GM19035 (cell line): ENCODE measurements at regions not wholly inside any gene's neighbourhood (a gene's known extent, or its start where the extent isn't known, plus 50 kb on each side); places are given as distances from the start of the nearest gene placed in this dataset.
"Not testable (repeated sequence)": the region's sequence is repeated elsewhere in the genome, so short reads cannot be mapped to it uniquely, and the experiment has no call there.

ENCODE experiments used
- ATAC-seq: cut with Tn5 transposase; IDR thresholded peaks from one replicate; pipeline ENCODE4 v1.9.1; 2021; ENCODE audit not compliant: unreplicated experiment

DNA sequence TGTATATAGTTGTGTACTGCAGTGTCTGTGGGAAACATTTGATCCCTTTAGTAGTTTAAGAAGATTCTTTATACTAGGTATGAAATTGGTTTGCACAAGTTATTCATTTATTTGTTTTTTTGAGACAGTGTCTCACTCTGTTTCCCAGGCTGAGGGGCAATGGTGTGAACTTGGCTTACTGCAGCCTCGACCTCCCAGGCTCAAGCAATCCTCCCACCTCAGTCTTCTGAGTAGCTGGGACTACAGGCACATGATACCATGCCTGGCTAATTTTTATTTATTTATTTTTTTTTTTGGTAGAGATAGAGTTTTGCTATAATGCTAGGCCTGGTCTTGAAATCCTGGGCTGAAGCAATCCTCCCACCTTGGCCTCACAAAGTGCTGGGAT lies 209.4 kb downstream of the RASSF9 start:
- no peak for ATAC-seq

- no peak for ATAC-seq
Measured at GRCh38 chr12:85627584-85627983, 208.6 kb downstream of the RASSF9 start.

DNA sequence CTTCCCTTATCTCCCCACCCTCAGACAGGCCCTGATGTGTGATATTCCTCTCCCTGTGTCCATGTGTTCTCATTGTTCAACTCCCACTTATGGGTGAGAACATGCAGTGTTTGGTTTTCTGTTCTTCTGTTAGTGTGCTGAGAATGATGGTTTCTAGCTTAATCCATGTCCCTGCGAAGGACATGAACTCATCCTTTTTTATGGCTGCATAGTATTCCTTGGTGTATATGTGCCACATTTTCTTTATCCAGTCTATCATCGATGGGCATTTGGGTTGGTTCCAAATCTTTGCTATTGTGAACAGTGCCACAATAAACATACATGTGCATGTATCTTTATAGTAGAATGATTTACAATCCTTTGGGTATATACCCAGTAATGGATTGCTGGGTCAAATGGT lies 207.6 kb downstream of the RASSF9 start:
- not testable (repeated sequence) for ATAC-seq

GRCh38 chr12:85630851-85631250 lies 205.4 kb downstream of the RASSF9 start:
- ATAC-seq, result no peak

- ATAC-seq, result no peak
Measured at GRCh38 chr12:85632390-85632789, 203.8 kb downstream of the RASSF9 start.

DNA sequence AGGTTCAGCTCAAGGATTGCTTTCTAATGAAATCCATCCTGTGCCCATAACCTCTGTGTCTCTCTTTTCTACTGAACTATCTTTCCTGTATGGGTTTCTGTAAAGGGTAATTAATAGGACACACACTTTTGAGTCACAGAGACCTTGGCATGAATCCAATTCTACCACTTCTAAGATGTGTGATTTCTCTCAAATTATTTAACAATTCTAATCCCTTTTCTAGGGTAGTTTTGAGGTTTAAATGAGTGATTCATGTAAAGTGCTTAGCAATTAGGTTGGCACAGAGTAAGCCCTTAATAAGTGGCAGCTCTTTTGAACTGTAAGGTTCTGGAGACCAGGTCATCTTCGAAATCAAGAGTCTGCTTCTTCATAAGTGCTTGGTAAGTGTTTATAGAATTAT lies 202.7 kb downstream of the RASSF9 start:
- ATAC-seq, result no peak

GRCh38 chr12:85639834-85640233 lies 196.4 kb downstream of the RASSF9 start:
- no peak for ATAC-seq

DNA sequence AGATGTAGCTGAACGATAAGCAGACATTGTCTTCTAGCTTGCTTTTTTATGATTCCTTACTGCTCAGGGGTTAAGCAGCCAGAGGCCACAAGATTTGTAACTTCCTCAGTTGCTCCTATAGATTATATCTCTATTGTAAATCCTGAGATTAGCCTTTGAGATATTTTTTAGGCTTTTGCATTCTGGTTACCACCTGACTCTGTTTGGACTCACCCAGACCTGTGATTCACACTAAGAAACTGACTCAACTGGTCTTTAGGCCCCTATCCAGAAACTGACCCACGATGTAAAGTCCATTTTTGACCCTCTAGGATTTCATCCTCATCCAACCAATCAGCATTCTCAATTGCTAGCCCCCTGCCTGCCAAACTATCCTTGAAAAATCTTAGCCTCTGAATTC lies 194.4 kb downstream of the RASSF9 start:
- ATAC-seq, result no peak

GRCh38 chr12:85642288-85642687 lies 193.9 kb downstream of the RASSF9 start:
- ATAC-seq, result no peak

DNA sequence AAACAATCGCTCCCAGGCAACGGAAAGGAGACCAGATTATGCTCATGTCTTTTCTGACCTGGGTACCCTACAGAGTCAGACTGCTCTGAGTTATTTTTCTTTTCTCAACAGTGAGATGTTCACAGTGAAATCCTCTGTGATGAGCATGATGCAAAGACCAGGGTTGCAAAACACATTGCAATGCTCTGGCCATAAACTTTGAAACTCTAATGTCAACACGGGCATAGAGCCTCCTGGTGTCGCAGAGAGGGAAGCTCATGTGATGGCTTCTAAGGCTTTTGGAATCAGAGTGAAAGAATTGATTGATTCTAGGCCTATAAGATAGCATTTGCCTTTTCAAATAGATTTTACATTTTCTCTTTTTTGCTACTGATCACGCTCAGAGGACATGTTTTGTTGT lies 193.4 kb downstream of the RASSF9 start:
- ATAC-seq, result no peak

GRCh38 chr12:85644508-85644907 lies 191.7 kb downstream of the RASSF9 start:
- ATAC-seq, result no peak

DNA sequence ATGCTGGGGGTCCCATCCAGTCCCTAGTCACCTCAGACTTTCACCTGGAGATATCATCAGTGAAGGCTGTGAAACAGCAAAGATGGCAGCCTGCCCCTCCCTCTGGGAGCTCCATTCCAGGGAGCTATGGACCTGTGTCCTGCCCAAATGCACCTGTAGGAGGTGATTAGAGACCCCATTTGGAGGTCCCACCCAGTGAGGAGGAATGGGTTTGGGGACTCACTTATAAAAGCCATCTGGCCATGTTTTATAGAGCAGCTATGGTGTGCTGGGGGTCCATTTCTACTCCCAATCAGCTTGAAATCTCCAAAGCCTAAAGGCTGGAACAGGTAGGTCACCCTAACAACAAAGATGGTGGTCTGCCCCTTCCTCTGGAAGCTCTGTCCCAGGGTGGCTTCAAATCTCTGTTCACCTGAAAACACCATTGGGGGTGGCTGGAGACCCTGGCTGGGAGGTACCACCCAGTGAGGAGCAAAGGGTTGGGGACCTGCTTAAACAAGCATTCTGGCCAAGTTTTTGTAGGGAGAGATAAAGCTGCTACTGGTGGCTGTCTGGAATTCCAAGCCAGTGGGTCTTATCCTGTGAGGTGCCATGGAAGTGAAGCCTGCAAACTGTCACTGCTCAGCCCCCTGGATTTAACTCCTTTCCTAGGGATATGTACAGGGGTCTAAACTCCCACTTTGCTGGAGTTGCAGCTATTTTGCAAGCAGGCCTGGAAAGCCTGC lies 182.3 kb downstream of the RASSF9 start:
- no peak for ATAC-seq

DNA sequence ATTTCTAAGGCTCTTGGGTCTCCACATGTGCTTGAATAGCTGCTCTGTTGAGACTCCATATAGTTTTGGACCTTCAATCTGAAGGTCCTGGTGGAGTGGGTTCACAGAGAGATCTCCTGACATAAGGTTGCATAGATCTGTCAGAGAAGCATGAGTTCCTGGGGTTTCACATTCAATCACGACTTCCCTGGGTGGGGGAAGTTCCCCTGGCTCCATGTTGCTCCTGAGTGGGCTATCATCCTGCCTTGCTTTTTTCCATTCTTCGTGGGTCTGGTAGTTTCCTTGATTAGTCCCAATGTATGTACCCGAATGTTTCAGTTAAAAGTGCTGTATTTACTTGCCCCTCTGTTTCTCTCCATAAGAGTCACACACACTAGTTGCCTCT lies 181.8 kb downstream of the RASSF9 start:
- ATAC-seq, result no peak

GRCh38 chr12:85656561-85656960 lies 179.6 kb downstream of the RASSF9 start:
- ATAC-seq, result no peak

- ATAC-seq, result no peak
Measured at GRCh38 chr12:85657251-85657650, 179.0 kb downstream of the RASSF9 start.

DNA sequence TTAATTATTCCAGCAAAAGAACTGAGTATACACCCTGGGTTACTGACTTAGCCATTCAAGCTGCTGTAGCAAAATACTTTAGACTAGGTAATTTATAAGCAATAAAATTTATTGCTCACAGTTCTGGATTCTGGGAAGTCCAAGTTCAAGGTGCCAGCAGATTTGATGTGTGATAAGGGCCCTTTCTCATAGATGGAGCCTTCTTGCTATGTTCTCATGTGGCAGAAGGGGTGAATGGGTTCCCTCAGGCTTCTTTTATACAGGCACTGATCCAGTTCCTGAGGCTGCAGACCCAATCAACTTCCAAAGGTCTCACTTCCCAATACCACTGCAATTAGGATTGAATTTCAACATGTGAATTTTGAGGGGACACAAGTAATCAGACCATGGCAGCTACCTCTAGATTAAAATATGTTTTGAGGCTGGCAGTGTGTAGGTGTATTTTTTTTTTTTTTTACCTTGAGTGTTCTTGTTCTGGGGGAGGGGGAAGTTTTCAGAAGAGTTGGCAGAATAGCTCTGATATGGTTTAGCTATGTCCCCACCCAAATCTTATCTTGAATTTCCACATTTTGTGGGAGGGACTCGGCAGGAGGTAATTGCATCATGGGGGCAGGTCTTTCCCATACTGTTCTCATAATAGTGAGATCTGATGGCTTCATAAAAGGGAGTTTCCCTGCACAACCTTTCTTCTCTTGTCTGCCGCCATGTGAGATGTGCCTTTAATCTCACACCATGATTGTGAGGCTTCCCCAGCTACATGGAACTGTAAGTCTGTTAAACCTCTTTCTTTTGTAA lies 178.2 kb downstream of the RASSF9 start:
- no peak for ATAC-seq

- ATAC-seq, result no peak
Measured at GRCh38 chr12:85659754-85660530, 176.3 kb downstream of the RASSF9 start.

GRCh38 chr12:85661461-85662206 lies 174.6 kb downstream of the RASSF9 start:
- no peak for ATAC-seq

DNA sequence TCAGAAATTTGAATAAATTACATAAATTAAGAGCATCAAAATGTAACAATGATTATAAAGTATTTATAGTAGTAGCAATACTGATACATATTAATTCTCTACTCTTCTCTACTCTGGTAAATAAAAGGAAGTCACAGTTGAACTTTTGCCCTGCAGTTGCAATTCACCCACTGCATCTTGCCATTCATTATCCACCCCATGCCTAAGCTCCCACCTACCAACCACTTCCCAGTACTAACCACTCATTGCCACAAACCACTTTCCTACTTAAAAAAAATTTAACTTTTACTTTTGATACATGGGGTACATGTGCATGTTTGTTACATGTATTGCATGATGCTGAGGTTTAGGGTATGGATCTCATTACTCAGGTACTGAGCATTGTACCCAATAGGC lies 174.0 kb downstream of the RASSF9 start:
- ATAC-seq, result no peak

DNA sequence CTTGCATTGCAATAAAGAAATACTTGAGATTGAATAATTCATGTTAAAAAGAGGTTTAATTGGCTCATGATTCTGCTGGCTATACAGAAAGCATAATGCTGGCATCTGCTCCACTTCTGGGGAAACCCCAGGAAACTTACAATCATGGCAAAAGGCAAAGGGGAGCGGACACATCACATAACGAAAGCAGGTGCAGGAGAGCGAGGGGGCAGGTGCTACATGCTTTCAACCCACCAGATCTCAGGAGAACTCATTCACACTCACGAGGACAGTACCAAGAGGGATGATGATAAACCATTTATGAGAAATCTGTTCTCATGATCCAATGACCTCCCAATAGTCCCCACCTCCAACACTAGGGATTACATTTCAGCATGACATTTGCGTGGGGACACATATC lies 172.6 kb downstream of the RASSF9 start:
- ATAC-seq, result no peak

DNA sequence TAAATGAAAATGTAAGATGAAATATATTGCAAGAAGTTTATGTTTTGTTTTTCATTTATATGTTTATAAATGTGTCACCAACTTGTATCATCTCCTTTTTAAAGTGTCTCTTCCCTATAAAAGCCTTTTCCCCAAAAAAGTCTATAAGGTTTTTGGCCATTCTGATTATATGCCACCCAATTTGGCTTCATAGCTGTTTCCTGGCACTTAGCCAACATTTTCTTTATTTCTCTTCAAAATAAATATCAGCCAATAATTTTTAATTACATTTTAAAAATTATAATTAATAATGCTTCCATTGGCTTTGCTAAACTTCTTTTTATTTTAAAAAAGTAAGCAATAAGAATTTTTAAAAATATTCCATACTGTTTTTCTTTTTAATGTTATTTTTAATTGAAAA lies 171.8 kb downstream of the RASSF9 start:
- no peak for ATAC-seq
